GM21447 (cell line): ENCODE measurements at regions not wholly inside any gene's neighbourhood (a gene's known extent, or its start where the extent isn't known, plus 50 kb on each side); places are given as distances from the start of the nearest gene placed in this dataset.

ENCODE experiments used
- ATAC-seq: cut with Tn5 transposase; IDR thresholded peaks from one replicate; pipeline ENCODE4 v1.9.1; 2021; ENCODE audit not compliant: unreplicated experiment

- ATAC-seq: peak; percentile 99
These were observed 93.1 kb upstream of the ZC3H12C start for GRCh38 chr11:110000031-110000502.

GRCh38 chr11:110000850-110001249 lies 92.3 kb upstream of the ZC3H12C start:
- no peak for ATAC-seq

DNA sequence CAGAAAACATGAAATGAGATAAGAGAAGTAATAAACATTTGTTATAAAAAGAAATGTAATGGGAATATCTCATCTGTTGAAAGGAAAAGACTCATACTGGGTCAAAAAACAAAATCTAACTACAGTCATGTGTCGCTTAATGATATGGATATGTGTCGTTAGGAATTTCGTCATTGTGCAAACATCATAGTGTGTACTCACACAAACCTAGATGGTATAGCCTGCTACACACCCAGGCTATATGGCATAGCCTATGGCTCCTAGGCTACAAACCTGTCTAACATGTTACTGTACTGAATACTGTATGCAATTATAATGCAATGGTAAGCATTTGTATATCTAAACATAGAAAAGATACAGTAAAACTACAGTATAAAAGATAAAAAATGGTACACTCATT lies 89.8 kb upstream of the ZC3H12C start:
- ATAC-seq: no peak

DNA sequence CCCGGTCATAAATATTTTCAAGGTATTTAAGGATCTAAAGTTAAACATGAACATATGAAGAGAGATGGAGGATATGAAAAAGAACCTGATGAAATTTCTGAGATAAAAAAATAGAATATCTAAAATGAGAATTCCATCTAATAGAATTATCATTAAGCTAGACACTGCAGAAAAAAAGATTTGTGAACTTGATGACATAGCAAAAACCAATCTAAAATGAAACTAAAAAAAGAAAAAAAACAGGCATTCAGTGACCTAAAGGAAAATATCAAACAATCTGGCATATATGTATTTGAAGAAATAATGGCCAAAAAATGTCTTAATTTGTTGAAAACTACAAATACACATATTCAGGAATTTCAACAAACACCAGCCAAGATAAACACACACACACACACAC lies 81.6 kb upstream of the ZC3H12C start:
- ATAC-seq: no peak

- no peak for ATAC-seq
These were observed 77.5 kb upstream of the ZC3H12C start for GRCh38 chr11:110015695-110016094.

- ATAC-seq: no peak
These were observed 73.5 kb upstream of the ZC3H12C start for GRCh38 chr11:110019675-110020074.

DNA sequence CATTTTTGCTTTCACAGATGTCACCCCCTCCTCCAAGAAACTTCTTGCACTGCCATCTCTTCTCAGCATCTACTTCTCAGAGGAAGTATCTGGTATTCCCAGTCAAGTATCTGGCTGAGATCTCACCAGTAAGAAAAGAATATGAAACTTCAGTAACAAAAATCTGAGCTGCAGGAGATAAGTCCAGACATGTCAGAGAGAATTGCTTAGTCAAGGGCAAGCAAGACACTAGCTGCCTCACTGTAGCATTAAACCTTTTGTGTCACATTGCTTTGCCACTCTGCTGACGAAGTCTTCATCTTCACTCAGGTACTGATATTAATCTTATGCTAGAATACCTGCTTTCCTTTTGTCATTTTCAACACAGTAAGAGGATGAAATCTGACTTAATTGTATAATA lies 70.6 kb upstream of the ZC3H12C start:
- no peak for ATAC-seq

DNA sequence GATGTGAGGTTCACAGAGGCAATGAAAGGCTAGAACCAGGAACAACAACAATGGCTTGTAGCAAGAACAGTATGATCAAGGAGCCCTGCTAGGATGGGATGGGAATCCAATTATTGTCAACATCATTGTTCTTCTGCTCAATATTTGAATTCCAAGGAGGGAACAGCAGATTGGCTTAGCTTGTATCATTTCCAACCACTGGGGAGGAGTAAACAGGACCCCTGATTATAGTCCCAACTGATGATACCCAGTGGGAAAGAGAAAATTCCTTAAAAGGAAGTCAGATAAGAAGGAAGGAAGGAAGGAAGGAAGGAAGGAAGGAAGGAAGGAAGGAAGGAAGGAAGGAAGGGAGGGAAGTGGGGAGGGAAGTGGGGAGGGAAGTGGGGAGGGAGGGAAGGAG lies 69.5 kb upstream of the ZC3H12C start:
- ATAC-seq: no peak

GRCh38 chr11:110026858-110027626 lies 66.2 kb upstream of the ZC3H12C start:
- peak; percentile 94 for ATAC-seq

DNA sequence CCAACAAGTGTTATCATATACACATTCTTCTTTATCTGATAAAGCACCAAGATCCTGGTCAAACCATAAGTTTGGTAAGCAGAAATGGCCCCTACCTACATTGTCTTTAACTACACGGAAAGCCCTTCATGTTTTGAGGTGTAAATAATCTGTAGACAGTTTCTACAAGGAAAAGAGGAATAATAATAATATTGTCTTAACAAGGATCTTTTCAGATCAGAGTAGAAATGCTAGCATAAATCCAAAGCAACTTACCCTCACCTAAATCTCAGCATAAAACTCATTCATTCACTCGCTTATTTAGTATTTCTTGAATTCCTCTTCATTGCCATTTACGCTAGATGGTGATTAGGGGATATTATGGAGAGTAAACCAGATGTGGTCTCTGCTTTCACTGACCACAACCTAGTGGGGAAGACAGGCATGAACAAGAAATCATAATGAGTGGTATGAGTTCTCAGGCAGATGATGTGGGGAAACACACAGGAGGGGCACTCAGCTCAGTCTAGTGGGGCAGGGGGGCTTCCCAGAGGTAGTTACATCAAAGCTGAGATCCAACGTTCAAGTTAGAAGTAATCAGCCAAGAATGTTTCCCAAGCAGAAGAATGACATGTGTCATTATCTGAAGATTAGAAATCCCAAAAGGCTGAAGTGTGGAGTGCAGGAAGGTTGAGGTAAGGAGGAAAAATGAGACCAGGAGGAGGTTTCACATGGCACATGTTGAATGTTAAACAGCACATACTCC lies 65.4 kb upstream of the ZC3H12C start:
- ATAC-seq: no peak

DNA sequence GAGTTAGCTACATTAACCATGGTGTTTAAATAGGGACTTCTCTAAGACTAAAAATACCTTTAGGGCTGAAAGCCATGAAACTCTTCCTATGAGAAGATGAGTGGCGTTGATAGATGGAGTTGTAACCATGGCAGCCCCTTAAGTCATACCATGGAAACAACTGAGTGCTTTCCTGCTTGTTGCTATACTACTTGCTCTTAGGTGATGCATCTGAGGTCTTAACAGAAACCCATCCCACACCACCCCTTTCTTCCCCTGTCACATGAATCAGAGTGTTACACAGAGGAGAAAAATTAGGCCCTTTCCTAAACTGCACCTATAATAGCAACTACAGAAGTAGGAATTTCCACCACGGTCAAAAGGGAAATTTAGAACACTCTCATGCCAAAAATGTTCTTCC lies 64.3 kb upstream of the ZC3H12C start:
- no peak for ATAC-seq

- ATAC-seq: no peak
These were observed 63.5 kb upstream of the ZC3H12C start for GRCh38 chr11:110029714-110030113.

- no peak for ATAC-seq
These were observed 62.0 kb upstream of the ZC3H12C start for GRCh38 chr11:110031171-110031570.

GRCh38 chr11:110032259-110032658 lies 60.9 kb upstream of the ZC3H12C start:
- ATAC-seq: no peak

DNA sequence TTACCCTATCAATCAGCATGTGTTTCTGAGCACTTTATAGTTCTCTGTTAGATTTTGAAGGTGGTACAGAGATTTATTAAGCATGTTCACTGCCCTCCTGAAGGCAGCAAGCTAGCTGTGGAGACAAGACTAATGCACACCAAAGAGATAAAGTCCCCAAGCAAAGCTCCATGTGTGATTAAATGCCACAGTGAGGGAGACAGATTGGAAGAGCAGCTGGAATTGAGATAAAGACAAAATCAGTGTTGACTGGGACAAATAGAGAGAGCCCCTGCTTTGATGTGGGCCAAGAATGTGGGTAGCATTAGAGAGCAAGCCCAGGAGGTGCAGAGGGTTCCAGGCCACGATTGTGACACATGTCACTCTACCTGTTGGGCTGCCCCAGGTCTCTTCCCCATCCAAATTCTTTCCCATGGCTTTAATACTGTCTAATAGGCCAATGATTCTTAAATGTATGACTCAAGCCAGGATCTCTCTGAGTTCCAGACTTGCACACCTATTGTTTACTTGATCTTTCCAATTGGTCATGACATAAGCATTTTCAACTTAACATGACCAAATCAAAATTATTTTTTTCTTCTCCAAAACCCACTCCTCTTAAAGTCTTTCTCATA lies 60.1 kb upstream of the ZC3H12C start:
- ATAC-seq: no peak

DNA sequence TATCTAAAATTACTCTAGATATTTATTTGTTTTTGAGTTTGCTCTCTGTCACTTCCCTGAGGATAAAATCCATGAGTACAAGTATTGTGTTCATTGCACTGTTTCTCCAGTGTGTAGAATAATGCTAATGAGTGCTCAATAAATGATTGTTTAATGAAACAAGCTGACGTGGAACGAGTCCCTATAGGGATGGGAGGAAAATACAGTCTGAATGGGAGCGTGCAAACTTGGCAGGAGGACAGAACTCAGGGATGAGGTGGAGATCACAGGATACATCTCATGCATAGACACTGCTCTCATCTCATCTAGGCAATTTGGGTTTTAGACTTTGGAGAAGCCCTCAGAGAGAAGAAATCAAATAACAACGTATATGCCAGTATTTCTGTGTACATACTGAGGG lies 58.4 kb upstream of the ZC3H12C start:
- no peak for ATAC-seq

GRCh38 chr11:110035357-110035756 lies 57.8 kb upstream of the ZC3H12C start:
- ATAC-seq: no peak

DNA sequence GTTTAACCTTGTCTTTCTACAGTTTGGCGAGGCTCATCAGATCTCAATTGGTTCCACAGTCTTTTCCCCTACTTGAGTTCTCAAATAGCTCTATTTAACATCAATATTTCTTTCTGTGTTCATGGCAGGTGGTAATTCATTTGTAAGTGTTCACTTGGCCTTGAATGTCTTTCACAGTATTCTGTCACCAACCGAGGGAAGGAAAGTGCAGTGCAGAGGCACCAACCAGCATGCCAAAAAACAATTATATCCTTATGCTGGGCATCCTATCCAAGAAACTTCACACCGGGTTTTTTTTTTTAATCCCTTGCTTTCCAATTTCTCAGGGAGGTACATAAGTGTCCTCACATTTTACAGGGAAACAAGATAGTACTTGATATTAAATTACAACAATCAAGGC lies 55.0 kb upstream of the ZC3H12C start:
- ATAC-seq: no peak
